Caco-2 (cell line): ENCODE measurements at regions not wholly inside any gene's neighbourhood (a gene's known extent, or its start where the extent isn't known, plus 50 kb on each side); places are given as distances from the start of the nearest gene placed in this dataset.
"Not testable (repeated sequence)": the region's sequence is repeated elsewhere in the genome, so short reads cannot be mapped to it uniquely, and the experiment has no call there.

Experiments used
- BruUV-seq: library from RNA; stranded (reverse); fragments of 400-500 nt; replicated peaks from 2 replicates; lab custom pipeline; 2021; lab: Mats Ljungman, UMichigan
- CTCF ChIA-PET: fragments of 300-600 bp; sonication (Branson Sonifier 250); formaldehyde crosslinking; loops from one replicate; lab custom pipeline; 2022; ENCODE audit warnings: antibody characterized with exemption; lab: Charles Lee
- POLR2A ChIA-PET: fragments of 300-600 bp; sonication (Branson Sonifier 250); formaldehyde crosslinking; loops from one replicate; lab custom pipeline; 2022; ENCODE audit warnings: antibody characterized with exemption; lab: Charles Lee
- DNase-seq, 2 experiments: peaks; one replicate each; pipeline versions ENCODE4 v3.0.0 to v3.0.0-alpha.2; 2020 to 2022
- H3K27me3 ChIP-seq: replicated peaks from 2 replicates; pipeline ENCODE4 v1.6.0; 2011; ENCODE audit warnings: low read length; ENCODE audit not compliant: control insufficient read depth, insufficient read depth
- H3K36me3 ChIP-seq: 2 replicates; pipeline ENCODE4 v1.5.1; 2011; ENCODE audit warnings: low read length; ENCODE audit not compliant: control insufficient read depth, insufficient read depth
- H3K4me1 ChIP-seq: fragments of 250-450 bp; sonication (Bioruptor Pico); 2 replicates; pipeline ENCODE4 v1.5.1; 2020; ENCODE audit warnings: mild to moderate bottlenecking
- H3K4me3 ChIP-seq: 2 replicates; pipeline ENCODE4 v1.5.1; 2011; ENCODE audit warnings: low read depth, mild to moderate bottlenecking, control low read depth, low read length
- H3K9me3 ChIP-seq: fragments of 250-450 bp; sonication (Bioruptor Pico); 2 replicates; pipeline ENCODE4 v1.5.1; 2020; ENCODE audit warnings: mild to moderate bottlenecking, moderate library complexity
- H3K27ac Mint-ChIP-seq: one replicate; pipeline ENCODE4 v1.8.0; 2022; ENCODE audit warnings: mixed read lengths; ENCODE audit not compliant: unreplicated experiment
- H3K27me3 Mint-ChIP-seq: one replicate; pipeline ENCODE4 v1.8.0; 2022; ENCODE audit warnings: mixed read lengths; ENCODE audit not compliant: insufficient read depth, unreplicated experiment
- H3K36me3 Mint-ChIP-seq: one replicate; pipeline ENCODE4 v1.8.0; 2022; ENCODE audit warnings: mild to moderate bottlenecking, mixed read lengths; ENCODE audit not compliant: insufficient read depth, unreplicated experiment
- H3K4me1 Mint-ChIP-seq: one replicate; pipeline ENCODE4 v1.8.0; 2022; ENCODE audit warnings: low read depth, mixed read lengths; ENCODE audit not compliant: unreplicated experiment
- H3K4me3 Mint-ChIP-seq: one replicate; pipeline ENCODE4 v1.8.0; 2022; ENCODE audit warnings: mild to moderate bottlenecking, moderate library complexity, mixed read lengths; ENCODE audit not compliant: unreplicated experiment
- H3K9me3 Mint-ChIP-seq: one replicate; pipeline ENCODE4 v1.8.0; 2022; ENCODE audit warnings: mixed read lengths; ENCODE audit not compliant: unreplicated experiment
- CTCF ChIP-seq, 2 experiments: fragments of 200-600 bp in 1 of 2; IDR thresholded peaks; 1 replicate in 1 of 2; 2 replicates in 1 of 2; pipeline versions ENCODE4 v1.5.1 to v1.8.0; 2011 to 2022; ENCODE audit warnings: antibody characterized with exemption in 1 of 2, control low read depth in 1 of 2, inconsistent platforms in 1 of 2, low read depth in 1 of 2, low read length in 1 of 2, mild to moderate bottlenecking in 1 of 2, moderate library complexity in 1 of 2; ENCODE audit not compliant: insufficient read depth in 1 of 2, severe bottlenecking in 1 of 2, unreplicated experiment in 1 of 2
- intact Hi-C: fragments of 100-400 bp; cut with micrococcal nuclease; formaldehyde crosslinking; loops from one replicate; pipeline ENCODE4 v1.10.0; 2022; ENCODE audit not compliant: unreplicated experiment

- BruUV-seq, H3K4me1 Mint-ChIP-seq, CTCF ChIA-PET, H3K4me1 ChIP-seq, H3K36me3 Mint-ChIP-seq, H3K9me3 ChIP-seq, H3K27ac Mint-ChIP-seq, H3K27me3 ChIP-seq, H3K27me3 Mint-ChIP-seq, H3K36me3 ChIP-seq, H3K9me3 Mint-ChIP-seq, intact Hi-C loops, POLR2A ChIA-PET: not testable (repeated sequence)
- H3K4me3 Mint-ChIP-seq = peak overlapping the region; percentile 77
- peak; percentile 84 to 86 for DNase-seq
- peak overlapping the region; percentile 48 for H3K4me3 ChIP-seq
Observed at GRCh38 chr17:45619984-45620405, 129.5 kb upstream of the PLEKHM1 start.

- H3K4me3 Mint-ChIP-seq = peak overlapping the region; percentile 77
- H3K9me3 ChIP-seq, DNase-seq, H3K27me3 ChIP-seq, H3K27me3 Mint-ChIP-seq, H3K4me1 ChIP-seq, intact Hi-C loops, H3K27ac Mint-ChIP-seq, H3K4me1 Mint-ChIP-seq, CTCF ChIA-PET, H3K36me3 Mint-ChIP-seq, BruUV-seq, H3K36me3 ChIP-seq, POLR2A ChIA-PET, H3K9me3 Mint-ChIP-seq: not testable (repeated sequence)
- H3K4me3 ChIP-seq = peak overlapping the region; percentile 48
Observed at GRCh38 chr17:45620468-45620867, 129.9 kb upstream of the PLEKHM1 start.

GRCh38 chr17:45621087-45621486 is 130.6 kb upstream of the PLEKHM1 start:
- H3K4me3 Mint-ChIP-seq, H3K4me1 Mint-ChIP-seq, H3K27me3 ChIP-seq, H3K9me3 ChIP-seq, DNase-seq, H3K4me3 ChIP-seq, CTCF ChIA-PET, H3K27ac Mint-ChIP-seq, H3K27me3 Mint-ChIP-seq, BruUV-seq, H3K9me3 Mint-ChIP-seq, POLR2A ChIA-PET, intact Hi-C loops, H3K36me3 Mint-ChIP-seq, H3K36me3 ChIP-seq, H3K4me1 ChIP-seq: not testable (repeated sequence)

- H3K27ac Mint-ChIP-seq, H3K36me3 Mint-ChIP-seq, H3K27me3 Mint-ChIP-seq, POLR2A ChIA-PET, H3K4me3 ChIP-seq, H3K36me3 ChIP-seq, H3K4me1 Mint-ChIP-seq, H3K27me3 ChIP-seq, H3K9me3 ChIP-seq, H3K4me1 ChIP-seq, BruUV-seq, DNase-seq, CTCF ChIA-PET, intact Hi-C loops, H3K9me3 Mint-ChIP-seq: not testable (repeated sequence)
- H3K4me3 Mint-ChIP-seq = peak overlapping the region; percentile 16
Observed at GRCh38 chr17:45622295-45622694, 131.8 kb upstream of the PLEKHM1 start.

GRCh38 chr17:45628019-45628418 is 137.5 kb upstream of the PLEKHM1 start:
- H3K4me1 Mint-ChIP-seq = no peaks in the 10 kb centered on the region
- CTCF ChIA-PET = no interaction called here
- BruUV-seq = no TSS peak
- POLR2A ChIA-PET = no interaction called here
- Histone ChIP-seq H3K36me3 (peaks cover 1% of the 10 kb centered on the region; the same call in 1 of the 2 replicates), H3K4me3 (no peak overlapping the region), H3K27me3 (no peaks in the 10 kb centered on the region), H3K4me1 (no peaks in the 10 kb centered on the region), H3K9me3 (no peaks in the 10 kb centered on the region)
- DNase-seq = no peak
- no peak overlapping the region for H3K4me3 Mint-ChIP-seq
- intact Hi-C loops = no loop called here
- no peak overlapping the region for H3K27ac Mint-ChIP-seq
- no peaks in the 10 kb centered on the region for H3K9me3 Mint-ChIP-seq
- no peak for TF ChIP-seq CTCF (IDR thresholded peaks at IDR 0.05; ENCODE audit: insufficient read depth in 1 of 2, low read depth in 1 of 2, low read length in 1 of 2, severe bottlenecking in 1 of 2, unreplicated experiment in 1 of 2)
- no peaks in the 10 kb centered on the region for H3K27me3 Mint-ChIP-seq
- peaks cover 32% of the 10 kb centered on the region for H3K36me3 Mint-ChIP-seq
